Hepatocyte (in vitro differentiated cells): ENCODE measurements at regions not wholly inside any gene's neighbourhood (a gene's known extent, or its start where the extent isn't known, plus 50 kb on each side); places are given as distances from the start of the nearest gene placed in this dataset.

ENCODE experiments used
- DNase-seq: peaks from one replicate; pipeline ENCODE4 v3.0.0-alpha.2; 2016; ENCODE audit warnings: low spot score
- H2AFZ ChIP-seq: fragments of 200-600 bp; sonication (generic); 2 replicates; pipeline ENCODE4 v1.6.0; 2016; ENCODE audit warnings: antibody characterized with exemption, mild to moderate bottlenecking
- H3K27ac ChIP-seq: fragments of 200-600 bp; sonication (generic); 2 replicates; pipeline ENCODE4 v1.5.1; 2016; ENCODE audit warnings: mild to moderate bottlenecking
- H3K27me3 ChIP-seq: fragments of 200-600 bp; sonication (generic); 2 replicates; pipeline ENCODE4 v1.6.1; 2016
- H3K36me3 ChIP-seq: fragments of 200-600 bp; sonication (generic); replicated peaks from 2 replicates; pipeline ENCODE4 v1.5.1; 2016; ENCODE audit warnings: low read depth; ENCODE audit not compliant: insufficient read depth
- H3K4me1 ChIP-seq: fragments of 200-600 bp; sonication (generic); 2 replicates; pipeline ENCODE4 v1.5.1; 2016; ENCODE audit warnings: mild to moderate bottlenecking, moderate library complexity; ENCODE audit not compliant: insufficient read depth
- H3K4me2 ChIP-seq: fragments of 200-600 bp; sonication (generic); 2 replicates; pipeline ENCODE4 v1.6.0; 2016
- H3K4me3 ChIP-seq: fragments of 200-600 bp; sonication (generic); 2 replicates; pipeline ENCODE4 v1.5.1; 2016; ENCODE audit warnings: mild to moderate bottlenecking
- H3K79me2 ChIP-seq: fragments of 200-600 bp; sonication (generic); 2 replicates; pipeline ENCODE4 v1.6.0; 2017; ENCODE audit warnings: mild to moderate bottlenecking
- H3K9me2 ChIP-seq: fragments of 200-600 bp; sonication (generic); replicated peaks from 2 replicates; pipeline ENCODE4 v1.6.0; 2017; ENCODE audit warnings: mild to moderate bottlenecking; ENCODE audit not compliant: insufficient read depth
- H3K9me3 ChIP-seq: fragments of 200-600 bp; sonication (generic); 2 replicates; pipeline ENCODE4 v1.5.1; 2016; ENCODE audit warnings: low read depth, mild to moderate bottlenecking
- H4K20me1 ChIP-seq: fragments of 200-600 bp; sonication (generic); 2 replicates; pipeline ENCODE4 v1.6.0; 2016; ENCODE audit warnings: mild to moderate bottlenecking; ENCODE audit not compliant: insufficient read depth, poor library complexity, severe bottlenecking
- CTCF ChIP-seq: fragments of 200-600 bp; sonication (generic); IDR thresholded peaks from 2 replicates; pipeline ENCODE4 v1.5.1; 2016; ENCODE audit warnings: antibody characterized with exemption, mild to moderate bottlenecking; ENCODE audit not compliant: poor library complexity
- EZH2 ChIP-seq: fragments of 200-600 bp; sonication (generic); IDR thresholded peaks from 2 replicates; pipeline ENCODE4 v1.6.1; 2016; ENCODE audit warnings: antibody characterized with exemption, mild to moderate bottlenecking, borderline replicate concordance
- EZH2phosphoT487 ChIP-seq: fragments of 200-600 bp; sonication (generic); IDR thresholded peaks from one replicate; pipeline ENCODE4 v1.6.1; 2018; ENCODE audit warnings: antibody characterized with exemption, mild to moderate bottlenecking, low read depth, moderate library complexity; ENCODE audit not compliant: unreplicated experiment, severe bottlenecking
- WGBS: methylation state at CpG from one replicate; pipeline ENCODE4 v1.1.6; 2016; ENCODE audit warnings: low lambda C conversion rate; ENCODE audit errors: missing lambda C conversion rate; 5-methylcytosine and 5-hydroxymethylcytosine counted together

- DNase-seq: no peak
- TF ChIP-seq CTCF (no peak), EZH2phosphoT487 (no peak), EZH2 (no peak)
- Histone ChIP-seq H3K79me2 (no peaks in the 10 kb centered on the region), H3K9me2 (no peaks in the 10 kb centered on the region), H3K36me3 (no peaks in the 10 kb centered on the region), H3K27me3 (no peaks in the 10 kb centered on the region), H3K4me1 (no peaks in the 10 kb centered on the region), H2AFZ (no peak overlapping the region), H3K4me2 (no peak overlapping the region), H4K20me1 (no peaks in the 10 kb centered on the region), H3K4me3 (no peak overlapping the region), H3K27ac (no peak overlapping the region), H3K9me3 (no peaks in the 10 kb centered on the region)
- WGBS: 96% methylated on average over 2 of the region's 2 CpGs
These were observed 156.8 kb upstream of the ADAMTS9 start for GRCh38 chr3:64844558-64844957.

DNA sequence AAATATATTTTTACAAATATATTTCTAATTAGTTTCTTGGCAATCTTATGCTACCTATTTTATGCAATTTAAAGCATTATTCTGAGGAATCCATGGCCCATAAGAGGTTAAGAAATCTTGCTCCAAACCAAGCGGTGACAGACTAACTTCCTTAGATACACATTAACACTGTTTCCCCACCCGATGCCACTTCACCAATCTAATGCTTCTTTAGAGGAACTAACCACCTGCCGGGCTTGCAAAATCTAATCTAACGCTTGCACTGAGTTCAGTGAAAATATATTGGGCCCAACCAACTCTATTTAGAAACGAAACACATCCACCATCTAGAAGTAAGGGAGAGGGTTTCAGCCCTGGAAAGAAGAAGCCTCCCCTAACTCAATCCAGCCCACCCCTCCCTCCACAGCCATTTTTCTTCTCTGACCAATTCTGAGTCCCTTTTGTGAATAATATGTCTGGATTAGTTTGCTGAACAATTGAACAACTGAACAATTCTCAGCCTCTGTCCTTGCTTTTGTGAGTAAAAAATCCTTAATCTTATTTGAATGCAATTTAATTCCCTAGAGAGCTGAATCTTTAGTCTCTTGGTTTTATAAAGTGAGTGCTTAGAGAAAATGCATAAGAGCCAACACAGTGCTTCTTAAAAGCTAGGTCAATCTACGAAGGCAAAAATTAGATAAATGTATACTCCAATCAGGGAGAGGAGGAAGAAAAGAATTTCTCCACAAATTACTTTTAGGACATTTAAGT is 150.4 kb upstream of the ADAMTS9 start:
- no peak overlapping the region for H3K4me2 ChIP-seq
- 66% methylated on average over 6 of the region's 6 CpGs for whole genome bisulfite sequencing
- H3K79me2 ChIP-seq: no peaks in the 10 kb centered on the region
- H3K36me3 ChIP-seq: no peaks in the 10 kb centered on the region
- no peak overlapping the region for H2AFZ ChIP-seq
- H3K4me1 ChIP-seq: no peaks in the 10 kb centered on the region
- H3K9me3 ChIP-seq: no peaks in the 10 kb centered on the region
- no peak overlapping the region for H3K4me3 ChIP-seq
- no peak for DNase-seq
- H3K9me2 ChIP-seq: no peaks in the 10 kb centered on the region
- no peaks in the 10 kb centered on the region for H4K20me1 ChIP-seq
- no peak overlapping the region for H3K27ac ChIP-seq
- TF ChIP-seq EZH2phosphoT487 (no peak), CTCF (no peak), EZH2 (no peak)
- no peaks in the 10 kb centered on the region for H3K27me3 ChIP-seq

DNA sequence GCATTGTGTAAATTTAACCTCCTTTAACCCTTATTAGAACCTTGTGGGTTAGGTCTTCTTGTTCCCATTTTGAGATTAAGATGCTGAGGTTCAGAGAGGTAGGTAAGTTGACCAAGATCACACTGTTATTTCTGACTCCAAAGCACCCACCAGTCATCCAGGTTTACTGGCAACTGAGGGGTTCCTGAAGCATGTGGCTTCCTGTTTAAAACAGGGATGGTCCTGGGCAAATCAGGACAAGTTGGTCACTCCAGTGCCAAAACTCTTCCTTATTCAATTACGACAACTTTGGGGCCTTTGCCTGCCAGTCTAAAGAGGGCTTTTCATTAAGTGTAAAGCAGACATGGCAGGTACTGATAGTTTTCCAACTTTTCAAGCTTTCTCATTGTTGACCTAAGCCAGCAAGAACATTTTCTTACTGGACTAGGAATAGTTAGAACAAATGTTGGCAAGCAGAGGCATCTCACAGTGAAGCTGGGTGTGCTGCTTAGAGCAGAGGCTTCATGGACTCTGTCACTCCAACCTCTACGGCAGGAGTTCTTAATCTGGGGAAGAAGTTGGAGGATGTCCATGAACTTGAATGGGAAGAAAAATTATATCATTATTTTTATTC is 149.4 kb upstream of the ADAMTS9 start:
- Histone ChIP-seq H3K9me2 (no peaks in the 10 kb centered on the region), H3K4me1 (no peaks in the 10 kb centered on the region), H3K4me2 (no peak overlapping the region), H3K9me3 (no peaks in the 10 kb centered on the region), H3K79me2 (no peaks in the 10 kb centered on the region), H3K27me3 (no peaks in the 10 kb centered on the region), H3K4me3 (no peak overlapping the region), H3K36me3 (no peaks in the 10 kb centered on the region), H4K20me1 (no peaks in the 10 kb centered on the region), H3K27ac (no peak overlapping the region), H2AFZ (no peak overlapping the region)
- DNase-seq: no peak
- no peak for TF ChIP-seq EZH2
- TF ChIP-seq EZH2phosphoT487: no peak
- TF ChIP-seq CTCF: no peak
- WGBS: 92% methylated on average over 2 of the region's 2 CpGs
